ENCODE measurements at regions not wholly inside any gene's neighbourhood (a gene's known extent, or its start where the extent isn't known, plus 50 kb on each side); places are given as distances from the start of the nearest gene placed in this dataset.

DNA sequence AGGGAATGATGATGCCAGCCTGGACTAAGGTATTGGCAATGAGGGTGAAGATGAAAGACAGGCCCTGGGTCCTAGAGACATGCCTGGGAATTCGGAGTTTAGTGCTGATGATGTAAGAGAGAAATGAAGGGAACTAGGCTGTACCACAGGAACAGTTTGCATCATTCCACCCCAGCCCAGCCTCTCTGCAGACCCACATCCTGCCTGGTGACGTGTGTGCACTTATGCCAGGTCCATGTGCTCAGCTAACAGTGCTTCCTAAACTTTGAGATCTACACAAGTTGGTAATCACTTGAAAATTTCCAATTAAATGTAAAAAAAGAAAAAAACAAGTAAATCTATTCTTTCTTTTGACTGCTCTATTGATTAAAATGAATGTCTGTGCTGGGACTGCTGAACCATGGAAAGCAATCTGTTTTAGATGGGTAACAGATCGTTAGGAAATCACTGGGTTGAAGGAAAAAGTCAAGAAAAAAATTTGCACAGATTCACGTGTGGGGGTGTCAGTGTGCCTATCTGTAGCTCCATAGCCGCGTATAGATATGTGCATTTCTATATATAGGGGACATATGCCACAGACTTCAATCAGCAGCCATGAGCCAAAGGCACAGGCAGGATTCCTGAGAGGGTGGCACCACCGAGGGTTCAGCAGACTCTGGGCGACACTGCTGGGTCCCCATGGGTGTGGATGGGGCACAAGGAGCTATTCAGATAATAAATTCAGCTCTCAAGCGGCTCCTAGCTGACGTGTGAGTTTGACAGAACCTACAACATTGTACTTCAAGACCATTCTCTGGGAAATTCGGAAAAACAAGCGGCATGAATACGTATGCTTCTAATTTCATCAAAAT, 131.1 kb upstream of the OPCML start:
- Mint-ChIP-seq H3K4me3 (no peak overlapping the region), H3K36me3 (no peaks in the 10 kb centered on the region), H3K27me3 (no peaks in the 10 kb centered on the region), H3K27ac (no peak overlapping the region), H3K4me1 (ENCODE audit: low read depth in 2 of 2) (no peaks in the 10 kb centered on the region), H3K9me3 (peaks cover 3% of the 10 kb centered on the region)
- DNase-seq (ENCODE audit: low spot score) (no peak), ATAC-seq (no peak)

DNA sequence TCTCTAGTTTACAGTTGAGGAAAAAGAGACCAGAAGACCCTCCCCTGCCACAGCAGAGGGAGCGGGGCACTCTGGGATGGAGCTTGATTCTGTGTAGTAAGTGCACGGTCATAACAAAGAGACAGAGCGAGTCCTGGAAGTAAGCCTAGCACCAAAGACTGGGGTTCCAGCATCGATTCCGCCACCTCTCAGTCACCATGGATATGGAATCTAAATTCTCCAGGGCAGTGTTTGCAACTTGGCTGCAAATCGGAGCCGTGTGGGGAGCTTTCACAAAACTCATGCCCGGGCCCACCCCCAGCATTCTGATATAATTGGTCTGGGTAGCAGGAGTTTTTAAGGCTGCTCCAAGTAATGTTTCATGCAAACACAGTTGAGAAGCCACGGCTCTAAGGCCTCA, 129.5 kb upstream of the OPCML start:
- H3K9me3 Mint-ChIP-seq: peaks cover 3% of the 10 kb centered on the region
- H3K27me3 Mint-ChIP-seq: no peaks in the 10 kb centered on the region
- no peak for ATAC-seq
- no peak for DNase-seq (ENCODE audit: low spot score)
- H3K36me3 Mint-ChIP-seq: no peaks in the 10 kb centered on the region
- H3K4me3 Mint-ChIP-seq: no peak overlapping the region
- no peak overlapping the region for H3K27ac Mint-ChIP-seq
- H3K4me1 Mint-ChIP-seq (ENCODE audit: low read depth in 2 of 2): no peaks in the 10 kb centered on the region

DNA sequence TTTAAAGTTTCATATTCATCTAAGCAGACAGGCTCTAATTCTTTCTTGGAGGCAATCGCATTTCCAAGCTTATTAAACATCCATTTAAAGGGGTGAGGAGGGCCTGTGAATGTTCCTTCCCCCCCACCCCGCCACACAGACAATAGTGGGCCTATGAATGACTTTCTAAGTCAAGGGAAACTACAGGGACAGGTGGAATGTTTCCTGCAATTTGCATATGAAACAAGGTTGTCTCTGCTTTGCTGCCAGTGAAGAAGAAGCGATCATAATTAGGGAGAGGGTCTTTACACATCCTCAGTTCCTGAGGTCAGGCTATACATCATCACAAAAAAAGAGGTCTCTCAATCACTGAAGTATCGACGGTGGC, 127.9 kb upstream of the OPCML start:
- Mint-ChIP-seq H3K4me1 (ENCODE audit: low read depth in 2 of 2) (no peaks in the 10 kb centered on the region), H3K27me3 (no peaks in the 10 kb centered on the region), H3K36me3 (no peaks in the 10 kb centered on the region), H3K9me3 (peaks cover 7% of the 10 kb centered on the region), H3K27ac (no peak overlapping the region), H3K4me3 (no peak overlapping the region)
- DNase-seq (ENCODE audit: low spot score) (no peak), ATAC-seq (no peak)

DNA sequence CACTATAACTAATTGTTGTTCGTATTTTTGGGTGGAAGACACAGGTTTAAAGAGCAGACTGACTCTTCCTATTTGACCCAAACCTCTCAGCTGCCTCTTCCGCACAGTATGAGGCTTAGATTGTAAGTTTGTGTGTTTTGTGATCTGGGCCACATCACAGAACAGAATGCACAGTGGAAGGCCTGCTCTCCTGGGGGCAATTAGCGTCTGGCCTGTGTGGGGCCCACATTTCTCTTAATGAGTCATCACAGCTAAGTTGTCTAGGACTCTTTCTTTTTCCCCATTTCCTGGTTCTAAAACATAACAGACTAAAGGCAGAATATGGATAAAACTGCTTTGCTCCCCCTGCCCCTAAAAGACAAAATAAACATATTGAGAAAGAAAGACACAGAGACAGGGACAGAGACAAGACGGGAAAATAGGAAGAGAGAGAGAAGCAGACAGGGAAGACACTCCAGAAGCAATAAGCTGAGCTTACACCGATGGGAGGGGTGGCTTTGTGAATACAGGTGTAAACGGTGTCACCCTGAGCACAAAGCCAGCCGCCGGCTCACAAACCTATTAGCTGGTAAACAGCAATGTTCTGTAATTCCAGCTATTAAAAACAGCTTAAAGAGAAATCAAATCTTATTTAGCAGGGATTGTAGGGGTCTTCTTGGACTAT, 127.4 kb upstream of the OPCML start:
- Mint-ChIP-seq H3K4me1 (ENCODE audit: low read depth in 2 of 2) (no peaks in the 10 kb centered on the region), H3K27ac (no peak overlapping the region), H3K36me3 (no peaks in the 10 kb centered on the region), H3K4me3 (no peak overlapping the region), H3K27me3 (no peaks in the 10 kb centered on the region), H3K9me3 (peaks cover 7% of the 10 kb centered on the region)
- DNase-seq (ENCODE audit: low spot score) (no peak), ATAC-seq (no peak)

- Mint-ChIP-seq H3K27me3 (no peaks in the 10 kb centered on the region), H3K9me3 (peaks cover 4% of the 10 kb centered on the region), H3K36me3 (no peaks in the 10 kb centered on the region), H3K4me3 (no peak overlapping the region), H3K4me1 (ENCODE audit: low read depth in 2 of 2) (no peaks in the 10 kb centered on the region), H3K27ac (no peak overlapping the region)
- no peak for ATAC-seq
- no peak for DNase-seq (ENCODE audit: low spot score)
Measured at GRCh38 chr11:133657054-133657453, 124.8 kb upstream of the OPCML start.

DNA sequence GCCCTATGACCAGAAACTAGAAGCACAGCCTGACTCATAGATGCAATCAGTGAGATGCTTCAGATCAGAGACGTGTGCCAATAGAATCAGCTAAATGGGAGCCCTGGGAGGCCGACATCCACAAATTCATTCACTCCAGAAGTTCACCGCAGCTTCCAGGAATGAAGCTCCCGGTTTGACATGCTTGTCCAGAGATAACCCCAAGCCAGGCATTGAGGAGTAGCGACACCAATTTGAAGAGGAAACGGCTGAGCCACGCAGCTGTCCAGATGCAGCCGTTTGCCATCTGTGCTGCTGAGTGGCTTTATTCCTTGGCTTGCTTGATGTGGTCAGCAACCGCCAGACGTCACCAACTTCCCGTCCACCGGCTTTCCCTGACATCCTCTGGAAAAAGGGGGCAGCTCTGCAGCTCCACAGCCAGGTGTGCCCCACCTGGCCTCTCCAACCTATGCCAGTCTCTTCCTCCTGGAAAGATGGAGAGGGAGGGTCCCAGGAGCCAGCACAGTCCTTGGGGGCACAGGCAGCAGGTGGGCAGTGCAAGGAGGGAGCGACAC, 123.9 kb upstream of the OPCML start:
- Mint-ChIP-seq H3K27ac (no peak overlapping the region), H3K36me3 (no peaks in the 10 kb centered on the region), H3K4me1 (ENCODE audit: low read depth in 2 of 2) (no peaks in the 10 kb centered on the region), H3K4me3 (no peak overlapping the region), H3K27me3 (no peaks in the 10 kb centered on the region), H3K9me3 (peaks cover 4% of the 10 kb centered on the region)
- ATAC-seq (no peak), DNase-seq (ENCODE audit: low spot score) (no peak)

DNA sequence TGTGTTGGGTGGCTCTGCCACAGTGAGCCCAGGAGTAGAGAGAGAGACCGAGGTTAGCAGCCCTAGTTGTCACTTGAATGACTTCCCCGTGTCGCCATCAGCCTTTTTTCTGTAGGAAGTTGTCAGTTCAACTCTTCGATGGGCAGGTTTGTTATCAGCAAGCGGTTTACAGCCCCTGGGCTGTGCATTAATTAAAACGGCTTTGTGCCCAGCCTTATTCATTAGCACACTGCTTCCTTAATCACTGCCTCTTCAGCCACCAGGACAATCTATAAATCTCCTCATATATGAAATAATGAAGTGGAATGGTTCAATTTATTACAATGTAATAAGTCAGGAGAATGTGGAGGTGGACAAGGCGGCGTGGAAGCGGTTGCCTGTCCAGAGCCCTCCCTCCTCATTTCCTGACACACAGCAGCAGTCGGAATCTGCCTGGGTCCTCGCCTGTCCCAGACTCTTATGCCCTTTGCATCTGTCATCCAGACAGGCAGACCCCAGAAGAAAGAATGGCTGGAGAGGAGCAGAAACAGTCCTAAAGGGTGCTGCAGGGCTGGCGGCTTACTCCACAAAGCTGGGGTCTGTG, 122.4 kb upstream of the OPCML start:
- Mint-ChIP-seq H3K27ac (no peak overlapping the region), H3K36me3 (no peaks in the 10 kb centered on the region), H3K9me3 (peaks cover 4% of the 10 kb centered on the region), H3K27me3 (no peaks in the 10 kb centered on the region), H3K4me3 (no peak overlapping the region), H3K4me1 (ENCODE audit: low read depth in 2 of 2) (no peaks in the 10 kb centered on the region)
- ATAC-seq (no peak), DNase-seq (ENCODE audit: low spot score) (no peak)

DNA sequence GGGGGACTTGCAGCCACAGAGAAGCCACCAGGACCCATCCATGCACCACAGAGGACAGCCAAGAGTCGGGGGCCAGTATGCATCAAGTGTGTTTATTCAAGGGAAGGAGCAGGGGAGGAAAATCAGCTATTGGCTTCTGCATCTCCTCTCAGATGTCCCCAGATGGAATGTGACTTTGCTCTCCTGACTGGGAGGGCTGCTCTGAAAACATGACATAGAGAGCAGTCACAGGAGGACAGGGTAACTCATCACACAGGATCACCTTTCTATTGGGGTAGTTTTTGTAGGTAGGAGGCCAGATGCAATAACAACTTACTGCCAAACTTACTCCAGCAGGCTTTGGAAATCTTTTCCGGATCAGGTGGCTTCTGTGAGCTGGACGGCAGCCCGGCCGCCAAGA, 121.0 kb upstream of the OPCML start:
- H3K36me3 Mint-ChIP-seq: no peaks in the 10 kb centered on the region
- DNase-seq (ENCODE audit: low spot score) (no peak), ATAC-seq (no peak)
- no peak overlapping the region for H3K27ac Mint-ChIP-seq
- no peak overlapping the region for H3K4me3 Mint-ChIP-seq
- no peaks in the 10 kb centered on the region for H3K4me1 Mint-ChIP-seq (ENCODE audit: low read depth in 2 of 2)
- H3K9me3 Mint-ChIP-seq: peaks cover 5% of the 10 kb centered on the region
- H3K27me3 Mint-ChIP-seq: no peaks in the 10 kb centered on the region

GRCh38 chr11:133650082-133650481, 117.8 kb upstream of the OPCML start:
- Mint-ChIP-seq H3K27me3 (no peaks in the 10 kb centered on the region), H3K4me3 (no peak overlapping the region), H3K27ac (no peak overlapping the region), H3K36me3 (no peaks in the 10 kb centered on the region), H3K4me1 (ENCODE audit: low read depth in 2 of 2) (no peaks in the 10 kb centered on the region), H3K9me3 (peaks cover 4% of the 10 kb centered on the region)
- no peak for DNase-seq (ENCODE audit: low spot score)
- ATAC-seq: peak in 1 of 2 donors; percentile 40

DNA sequence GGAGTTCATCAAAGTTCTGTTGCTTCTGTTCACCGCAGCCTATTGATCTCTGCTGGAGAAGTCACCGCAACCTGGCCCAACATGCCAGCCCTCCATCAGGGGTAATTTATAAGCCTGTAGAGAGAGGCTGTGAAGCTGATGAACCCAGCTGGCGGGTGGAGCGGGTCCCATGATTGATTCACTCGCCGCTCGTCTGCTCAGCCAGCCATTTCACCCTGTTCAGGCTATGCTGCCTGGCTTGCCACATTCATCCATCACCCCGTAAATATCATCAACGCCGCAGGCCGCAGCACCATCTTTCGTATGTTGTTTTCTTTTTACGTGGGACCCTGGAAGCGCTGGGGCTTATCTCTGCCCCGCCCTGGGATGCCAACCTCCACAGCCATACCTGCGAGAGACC, 116.7 kb upstream of the OPCML start:
- Mint-ChIP-seq H3K9me3 (peaks cover 4% of the 10 kb centered on the region), H3K27me3 (no peaks in the 10 kb centered on the region), H3K27ac (no peak overlapping the region), H3K36me3 (no peaks in the 10 kb centered on the region), H3K4me1 (ENCODE audit: low read depth in 2 of 2) (no peaks in the 10 kb centered on the region), H3K4me3 (no peak overlapping the region)
- DNase-seq (ENCODE audit: low spot score): no peak
- ATAC-seq: no peak

GRCh38 chr11:133639408-133639807, 107.1 kb upstream of the OPCML start:
- ATAC-seq: no peak
- no peak overlapping the region for H3K27ac Mint-ChIP-seq
- no peak overlapping the region for H3K4me3 Mint-ChIP-seq
- no peak for DNase-seq (ENCODE audit: low spot score)
- peaks cover 0 to 8% of the 10 kb centered on the region in 2 donors for H3K27me3 Mint-ChIP-seq
- H3K9me3 Mint-ChIP-seq: peaks cover 4% of the 10 kb centered on the region
- H3K4me1 Mint-ChIP-seq (ENCODE audit: low read depth in 2 of 2): no peaks in the 10 kb centered on the region
- no peaks in the 10 kb centered on the region for H3K36me3 Mint-ChIP-seq

DNA sequence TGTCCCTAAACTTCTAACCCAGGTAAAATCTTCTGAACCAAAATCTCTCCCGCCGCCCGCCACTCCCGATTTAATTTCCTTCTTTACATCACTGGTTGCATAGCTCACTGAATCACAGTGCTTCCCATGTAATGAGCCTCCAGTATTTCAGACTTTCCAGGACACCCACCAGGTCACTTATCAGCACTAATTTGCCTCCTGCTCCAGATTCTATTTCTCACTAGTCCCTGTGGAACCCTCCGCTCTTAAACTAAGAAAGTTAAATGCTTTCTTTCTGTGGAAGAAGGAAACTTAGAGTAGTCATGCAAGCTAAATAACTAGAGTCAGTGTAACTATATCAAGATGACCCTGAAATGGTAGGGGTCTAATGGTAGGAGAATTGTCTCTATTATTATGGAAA, 106.6 kb upstream of the OPCML start:
- ATAC-seq (no peak), DNase-seq (ENCODE audit: low spot score) (no peak)
- H3K9me3 Mint-ChIP-seq: peaks cover 4% of the 10 kb centered on the region
- no peaks in the 10 kb centered on the region for H3K36me3 Mint-ChIP-seq
- no peaks in the 10 kb centered on the region for H3K4me1 Mint-ChIP-seq (ENCODE audit: low read depth in 2 of 2)
- peaks cover 0 to 8% of the 10 kb centered on the region in 2 donors for H3K27me3 Mint-ChIP-seq
- H3K27ac Mint-ChIP-seq: no peak overlapping the region
- no peak overlapping the region for H3K4me3 Mint-ChIP-seq

- Mint-ChIP-seq H3K27me3 (peaks cover 0 to 8% of the 10 kb centered on the region in 2 donors), H3K27ac (no peak overlapping the region), H3K4me3 (no peak overlapping the region), H3K36me3 (no peaks in the 10 kb centered on the region), H3K4me1 (ENCODE audit: low read depth in 2 of 2) (no peaks in the 10 kb centered on the region), H3K9me3 (peaks cover 4% of the 10 kb centered on the region)
- ATAC-seq (no peak), DNase-seq (ENCODE audit: low spot score) (no peak)
Measured at GRCh38 chr11:133636711-133637355, 104.5 kb upstream of the OPCML start.
